Motor neuron (in vitro differentiated cells): ENCODE measurements at regions not wholly inside any gene's neighbourhood (a gene's known extent, or its start where the extent isn't known, plus 50 kb on each side); places are given as distances from the start of the nearest gene placed in this dataset.

Experiments used
- ATAC-seq, 8 experiments: fragments of 200-7000 bp; cut with Tn5 transposase; replicated peaks in 6 of 8; 2 replicates each; pipeline ENCODE4 v1.8.0; 2021; ENCODE audit warnings: mild to moderate bottlenecking in 8 of 8, moderate library complexity in 8 of 8
- H3K27ac ChIP-seq, 2 donors: fragments of 250-450 bp; sonication (Bioruptor Pico); 2 replicates each; pipeline ENCODE4 v1.9.0; 2021; ENCODE audit warnings: antibody characterized with exemption in 2 of 2, mild to moderate bottlenecking in 2 of 2, moderate library complexity in 1 of 2
- H3K4me1 ChIP-seq, 2 donors: fragments of 250-450 bp; sonication (Bioruptor Pico); replicated peaks in 1 of 2; 2 replicates each; pipeline ENCODE4 v1.6.1; 2021; ENCODE audit warnings: antibody characterized with exemption in 2 of 2, mild to moderate bottlenecking in 2 of 2, moderate library complexity in 1 of 2
- H3K4me3 ChIP-seq, 5 donors: fragments of 250-450 bp; sonication (Bioruptor Pico); 2 replicates each; pipeline ENCODE4 v1.9.0; 2021; ENCODE audit warnings: antibody characterized with exemption in 5 of 5, mild to moderate bottlenecking in 5 of 5, moderate library complexity in 4 of 5
- WGBS, 10 experiments: fragments of 450-650 bp; shearing (Covaris generic); methylation state at CpG; one replicate each; pipeline ENCODE4 v1.0.0; 2022; 5-methylcytosine and 5-hydroxymethylcytosine counted together
- in situ Hi-C, 9 experiments: fragments of 400-800 bp; cut with MboI; loops; one replicate each; pipeline ENCODE4 v1.15.0; 2021; ENCODE audit warnings: low sequenced_read_pairs in 9 of 9, low pct_unique_long_range_greater_than_20kb in 2 of 9; ENCODE audit not compliant: unreplicated experiment in 9 of 9

GRCh38 chr6:141117874-141118273, 1014.9 kb upstream of the GJE1 start:
- Histone ChIP-seq H3K4me3 (no peak overlapping the region), H3K4me1 (no peaks in the 10 kb centered on the region), H3K27ac (no peak overlapping the region)
- ATAC-seq = no peak
- in situ Hi-C loops = no loop called here

DNA sequence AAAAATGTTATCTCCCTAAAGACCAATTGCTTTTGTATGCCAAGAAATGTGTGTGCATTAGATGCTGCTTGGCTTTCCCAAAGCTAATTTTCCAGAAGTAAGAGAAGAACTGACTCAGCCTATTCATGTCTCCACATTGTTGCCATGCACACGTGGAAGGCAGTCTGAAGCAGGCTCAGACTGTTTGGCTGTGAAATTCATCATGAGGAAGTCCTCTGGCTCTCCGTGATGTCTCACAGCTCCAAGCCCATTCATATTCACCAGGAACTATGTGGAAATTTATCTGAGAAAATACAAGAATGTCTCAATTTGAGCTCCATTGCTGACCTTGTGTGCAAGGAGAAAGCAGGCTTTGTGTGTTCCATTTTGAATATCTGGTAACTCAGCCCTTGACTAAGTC, 1022.2 kb upstream of the GJE1 start:
- Histone ChIP-seq H3K4me1 (peaks cover 5 to 10% of the 10 kb centered on the region in 2 donors), H3K4me3 (no peak overlapping the region), H3K27ac (no peak overlapping the region)
- in situ Hi-C loops = no loop called here
- ATAC-seq = peak in 7 of 8 experiments; percentile 41 to 97 (median 74)
- 0 to 60% (median 25%) methylated on average over 1 to 2 of the region's 2 CpGs; no CpG with 5 or more reads in 3 of the 10 experiments for whole genome bisulfite sequencing, 10 experiments

GRCh38 chr6:141107591-141108160, 1025.0 kb upstream of the GJE1 start:
- in situ Hi-C loops = no loop called here

GRCh38 chr6:141105481-141105880, 1027.2 kb upstream of the GJE1 start:
- peak overlapping the region; percentile 74 to 77 for H3K27ac ChIP-seq
- ATAC-seq = peak; percentile 83 to 98 (median 96)
- H3K4me1 ChIP-seq = peaks cover 5 to 13% of the 10 kb centered on the region in 2 donors
- in situ Hi-C loops = no loop called here
- no peak overlapping the region for H3K4me3 ChIP-seq

More at GRCh38 chr6:141107591-141108160, 1025.0 kb upstream of the GJE1 start:
- H3K4me3 ChIP-seq = no peak overlapping the region
- ATAC-seq = peak in 1 of 8 experiments; percentile 12
- H3K27ac ChIP-seq = no peak overlapping the region
- WGBS, 10 experiments = 11 to 100% (median 89%) methylated on average over 1 of the region's 1 CpG; no CpG with 5 or more reads in 2 of the 10 experiments
- peaks cover 5 to 13% of the 10 kb centered on the region in 2 donors for H3K4me1 ChIP-seq

DNA sequence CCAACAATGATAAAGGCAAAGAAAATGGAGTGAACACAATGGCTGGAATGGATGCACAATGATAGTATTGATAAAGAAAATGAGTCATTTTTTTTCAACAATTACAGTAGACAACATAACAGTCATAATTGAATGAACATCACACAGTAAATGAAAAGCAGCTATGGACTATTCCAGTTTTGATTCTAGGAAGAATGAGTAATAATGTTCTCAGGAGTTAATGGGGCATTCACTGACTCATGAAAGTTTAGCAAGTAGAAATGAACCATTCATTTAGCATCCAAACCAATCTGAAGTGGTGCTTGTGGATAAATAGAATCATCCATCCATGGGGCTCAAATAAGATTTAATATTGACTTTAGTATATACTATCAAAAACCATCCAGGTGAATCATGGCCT, 1029.5 kb upstream of the GJE1 start:
- Histone ChIP-seq H3K4me1 (peaks cover 5 to 13% of the 10 kb centered on the region in 2 donors), H3K27ac (no peak overlapping the region), H3K4me3 (no peak overlapping the region)
- in situ Hi-C loops = no loop called here
- ATAC-seq = peak in 1 of 8 experiments; percentile 72

DNA sequence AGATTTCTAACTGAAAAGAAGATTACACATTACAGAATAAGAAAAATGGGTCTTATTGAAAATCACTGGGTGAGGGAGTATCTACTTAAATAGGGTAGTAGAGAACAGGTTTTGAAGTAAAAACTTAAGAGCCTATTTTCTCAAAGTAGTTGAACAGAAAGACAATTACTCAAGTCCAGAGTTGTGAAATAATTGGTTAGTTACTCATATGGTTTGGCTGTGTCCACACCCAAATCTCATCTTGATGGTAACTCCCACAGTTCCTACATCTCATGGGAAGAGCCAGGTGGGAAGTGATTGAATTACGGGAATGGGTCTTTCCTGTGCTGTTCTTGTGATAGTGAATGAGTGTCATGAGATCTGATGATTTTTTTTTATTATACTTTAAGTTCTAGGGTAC, 1035.3 kb upstream of the GJE1 start:
- H3K4me3 ChIP-seq = no peak overlapping the region
- H3K27ac ChIP-seq = no peak overlapping the region
- in situ Hi-C loops = no loop called here
- ATAC-seq = peak in 1 of 8 experiments; percentile 44
- H3K4me1 ChIP-seq = no peaks in the 10 kb centered on the region
- 50 to 100% (median 71%) methylated on average over 1 of the region's 1 CpG; no CpG with 5 or more reads in 6 of the 10 experiments for WGBS, 10 experiments

DNA sequence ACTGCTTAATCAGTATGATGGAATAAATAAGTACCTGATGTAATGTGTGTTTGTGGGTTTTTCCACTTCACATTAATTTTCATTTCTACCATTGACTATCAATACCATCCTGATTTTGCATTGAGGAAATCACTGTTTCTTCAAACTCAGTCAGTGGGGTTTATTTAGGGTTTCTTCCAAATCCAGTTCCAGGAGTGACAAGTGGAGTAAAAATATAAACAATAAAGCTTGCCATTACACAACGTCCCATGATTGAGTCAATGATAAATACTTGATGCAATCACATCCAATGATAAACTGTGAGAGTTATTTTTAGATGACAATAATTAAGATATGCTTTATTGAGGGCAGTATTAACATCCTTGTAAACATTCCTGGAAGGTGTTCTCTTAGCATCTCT, 1037.4 kb upstream of the GJE1 start:
- 27 to 100% (median 67%) methylated on average over 1 of the region's 1 CpG; no CpG with 5 or more reads in 3 of the 10 experiments for WGBS, 10 experiments
- in situ Hi-C loops = no loop called here

DNA sequence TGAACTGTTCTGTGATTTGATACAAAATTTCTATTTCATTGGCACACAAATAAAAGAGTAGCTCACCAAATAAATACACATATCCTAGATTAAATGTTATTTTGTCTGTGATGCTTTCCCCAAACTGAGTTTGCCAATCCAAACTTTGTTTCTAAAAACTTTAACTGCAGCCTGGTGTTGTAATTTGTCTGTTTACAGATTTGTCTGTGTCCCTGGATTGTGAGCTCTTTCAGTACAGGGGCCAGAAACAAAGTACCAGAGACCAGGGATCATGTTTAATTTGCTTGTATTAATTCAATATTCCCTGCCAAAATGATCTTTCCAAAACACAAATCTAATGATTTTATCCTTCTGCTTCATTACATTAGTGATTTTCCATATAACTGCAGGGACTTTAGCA, 1044.6 kb upstream of the GJE1 start:
- in situ Hi-C loops = no loop called here

More for the DNA sequence above, 1037.4 kb upstream of the GJE1 start:
- no peaks in the 10 kb centered on the region for H3K4me1 ChIP-seq
- no peak overlapping the region for H3K27ac ChIP-seq
- no peak overlapping the region for H3K4me3 ChIP-seq
- no peak for ATAC-seq

GRCh38 chr6:141077355-141078333, 1055.1 kb upstream of the GJE1 start:
- 48 to 100% (median 96%) methylated on average over 1 to 7 of the region's 8 CpGs; no CpG with 5 or more reads in 4 of the 10 experiments for WGBS, 10 experiments
- no peak overlapping the region for H3K4me3 ChIP-seq

More for the DNA sequence above, 1044.6 kb upstream of the GJE1 start:
- no peak overlapping the region for H3K4me3 ChIP-seq
- no peaks in the 10 kb centered on the region for H3K4me1 ChIP-seq
- no peak for ATAC-seq
- no peak overlapping the region for H3K27ac ChIP-seq

GRCh38 chr6:141057761-141058160, 1075.0 kb upstream of the GJE1 start:
- peak in 2 of 8 experiments; percentile 25 to 34 for ATAC-seq
- H3K27ac ChIP-seq = no peak overlapping the region

More at GRCh38 chr6:141077355-141078333, 1055.1 kb upstream of the GJE1 start:
- no peaks in the 10 kb centered on the region for H3K4me1 ChIP-seq
- H3K27ac ChIP-seq = no peak overlapping the region
- in situ Hi-C loops = no loop called here
- ATAC-seq = peak in 5 of 8 experiments; percentile 16 to 91 (median 86)

DNA sequence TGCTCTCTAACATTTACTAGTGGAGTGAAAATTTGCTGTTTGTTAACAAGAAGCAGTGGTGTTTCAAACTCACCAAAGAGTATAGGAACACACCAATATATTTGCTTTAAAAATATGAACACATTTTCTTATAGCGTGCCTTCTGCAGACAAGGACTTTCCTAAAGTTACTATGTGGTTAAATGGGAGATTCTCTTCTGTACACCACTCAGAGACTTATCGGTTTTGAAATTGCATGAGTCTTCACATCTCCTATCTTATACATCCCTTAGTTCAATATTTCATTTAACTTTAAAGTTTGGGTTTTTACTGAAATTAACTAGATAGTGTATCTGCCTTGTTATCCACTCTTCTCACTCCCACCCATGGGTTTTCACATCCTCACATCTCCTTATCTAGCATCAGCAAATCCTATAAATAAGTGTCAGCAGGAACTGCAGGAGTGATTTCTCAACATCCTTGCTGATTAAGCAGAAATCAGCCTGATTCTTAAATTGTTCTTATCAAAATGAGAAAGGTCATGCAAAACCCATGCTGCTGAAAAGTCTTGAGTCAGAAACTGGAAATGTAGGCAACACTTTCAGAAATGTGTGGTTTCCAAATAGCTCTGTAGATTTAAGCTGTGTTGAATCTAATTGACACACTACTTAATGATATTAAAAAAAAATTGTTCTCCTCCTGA, 1075.6 kb upstream of the GJE1 start:
- WGBS, 10 experiments = 83 to 100% (median 100%) methylated on average over 1 to 2 of the region's 2 CpGs

More at GRCh38 chr6:141057761-141058160, 1075.0 kb upstream of the GJE1 start:
- 44 to 93% (median 67%) methylated on average over 1 to 2 of the region's 2 CpGs; no CpG with 5 or more reads in 1 of the 10 experiments for WGBS, 10 experiments
- in situ Hi-C loops = no loop called here
- no peak overlapping the region for H3K4me3 ChIP-seq
- H3K4me1 ChIP-seq = peaks cover 2 to 8% of the 10 kb centered on the region in 2 donors

DNA sequence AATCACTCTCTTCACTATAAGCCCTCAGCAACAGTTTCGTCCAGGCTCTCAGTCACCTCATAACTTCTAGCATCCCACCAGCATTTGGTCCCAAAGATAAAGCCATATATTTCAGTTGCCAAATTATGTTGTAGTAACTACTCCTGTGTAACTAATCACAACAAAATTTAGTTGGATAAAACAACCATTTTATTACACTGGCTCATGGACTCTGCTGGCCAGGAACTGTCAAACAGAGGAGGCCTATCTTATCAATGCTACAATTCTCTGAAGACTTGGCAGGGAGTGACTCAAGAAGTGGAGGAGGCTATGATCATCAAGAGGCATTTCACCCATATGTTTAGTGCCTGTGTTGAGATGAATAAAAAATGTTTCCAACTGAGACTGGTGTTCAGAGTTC, 1082.3 kb upstream of the GJE1 start:
- WGBS, 10 experiments = 75 to 100% (median 100%) methylated on average over 1 of the region's 1 CpG; no CpG with 5 or more reads in 2 of the 10 experiments
- in situ Hi-C loops = no loop called here
- no peak overlapping the region for H3K4me3 ChIP-seq
- H3K4me1 ChIP-seq = no peaks in the 10 kb centered on the region
- no peak overlapping the region for H3K27ac ChIP-seq
- no peak for ATAC-seq

More for the DNA sequence above, 1075.6 kb upstream of the GJE1 start:
- Histone ChIP-seq H3K27ac (no peak overlapping the region), H3K4me3 (no peak overlapping the region), H3K4me1 (peaks cover 2 to 8% of the 10 kb centered on the region in 2 donors)
- ATAC-seq = no peak
- in situ Hi-C loops = no loop called here

DNA sequence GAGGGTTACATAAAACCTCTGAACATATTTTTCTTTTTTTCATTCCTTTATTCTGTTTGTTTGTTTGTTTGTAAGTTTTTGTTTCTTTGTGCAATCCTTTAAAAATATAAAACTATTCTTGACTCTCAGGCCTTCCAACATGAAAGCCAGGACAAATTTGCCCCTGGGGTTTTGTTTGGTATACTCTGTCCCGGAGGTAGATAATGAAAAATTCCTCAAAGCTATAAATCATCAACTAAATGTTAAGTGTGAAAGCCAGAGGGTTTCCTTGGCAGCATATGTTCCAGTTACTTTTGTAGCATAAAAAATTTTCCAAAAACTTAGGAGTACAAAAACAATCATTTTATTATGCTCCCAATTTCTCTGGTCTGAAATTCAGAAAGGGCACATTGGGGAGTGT, 1084.3 kb upstream of the GJE1 start:
- in situ Hi-C loops = no loop called here
- ATAC-seq = no peak
- H3K27ac ChIP-seq = no peak overlapping the region
- H3K4me1 ChIP-seq = no peaks in the 10 kb centered on the region
- no peak overlapping the region for H3K4me3 ChIP-seq
- WGBS, 10 experiments = 0 to 88% (median 43%) methylated on average over 1 of the region's 1 CpG; no CpG with 5 or more reads in 1 of the 10 experiments
